GM23248 (cell line): ENCODE measurements at regions not wholly inside any gene's neighbourhood (a gene's known extent, or its start where the extent isn't known, plus 50 kb on each side); places are given as distances from the start of the nearest gene placed in this dataset.

Experiments
- EZH2 ChIP-seq: fragments of 200-600 bp; sonication (generic); IDR thresholded peaks from 2 replicates; pipeline ENCODE4 v1.6.1; 2018; ENCODE audit warnings: antibody characterized with exemption, mild to moderate bottlenecking; ENCODE audit not compliant: insufficient read depth, poor library complexity, severe bottlenecking
- EZH2phosphoT487 ChIP-seq: fragments of 200-600 bp; sonication (generic); IDR thresholded peaks from 2 replicates; pipeline ENCODE4 v1.6.1; 2018; ENCODE audit warnings: antibody characterized with exemption, moderate library complexity, mild to moderate bottlenecking, low read depth; ENCODE audit not compliant: insufficient read depth

- TF ChIP-seq EZH2 (no peak), EZH2phosphoT487 (no peak)
Measured at GRCh38 chr1:112296908-112297307, 99.1 kb upstream of the CTTNBP2NL start.
